HepG2 (cell line): ENCODE measurements at regions not wholly inside any gene's neighbourhood (a gene's known extent, or its start where the extent isn't known, plus 50 kb on each side); places are given as distances from the start of the nearest gene placed in this dataset.

Source experiments
- ATAC-seq: fragments of 200-7000 bp; cut with Tn5 transposase; 3 replicates; pipeline ENCODE4 v1.9.1; 2020; ENCODE audit warnings: mild to moderate bottlenecking, moderate library complexity
- BruUV-seq: library from RNA; stranded (reverse); fragments of 400-500 nt; replicated peaks from 2 replicates; lab custom pipeline; 2021; lab: Mats Ljungman, UMichigan
- CTCF ChIA-PET: fragments of 300-600 bp; formaldehyde crosslinking; extraction: SDS; loops from one replicate; lab custom pipeline; 2021; ENCODE audit warnings: low total read pairs, inconsistent platforms, low intra/inter-chr PET ratio; lab: Yijun Ruan, JAX
- POLR2A ChIA-PET: fragments of 350-600 bp; sonication (Branson Sonifier 250); formaldehyde crosslinking; loops from one replicate; lab custom pipeline; 2020; ENCODE audit warnings: antibody characterized with exemption, inconsistent platforms; lab: Yijun Ruan, JAX
- DNase-seq: peaks from one replicate; pipeline ENCODE4 v3.0.0-alpha.2; 2015; ENCODE audit warnings: low spot score
- FAIRE-seq: peaks from 3 replicates; lab custom pipeline; 2011; peaks lifted over from hg19 to GRCh38; lab: Jason Lieb, UNC
- H2AFZ ChIP-seq: one replicate; pipeline ENCODE4 v1.6.1; 2011; ENCODE audit warnings: low read length, inconsistent platforms
- H3K27ac ChIP-seq: fragments of 300-600 bp; 3 replicates; pipeline ENCODE4 v1.8.0; 2011; ENCODE audit warnings: mixed run types, mild to moderate bottlenecking, mixed read lengths, low read length, inconsistent platforms; ENCODE audit not compliant: insufficient read depth; ENCODE audit errors: extremely low read length
- H3K27me3 ChIP-seq, 2 experiments: fragments of 200-600 bp in 1 of 2; 2 replicates in 1 of 2; 3 replicates in 1 of 2; pipeline versions ENCODE4 v1.6.0 to v1.8.0; 2011; ENCODE audit warnings: low read length in 2 of 2, mild to moderate bottlenecking in 2 of 2, moderate library complexity in 2 of 2, inconsistent platforms in 1 of 2; ENCODE audit not compliant: insufficient read depth in 2 of 2, control insufficient read depth in 1 of 2
- H3K36me3 ChIP-seq, 2 experiments: fragments of 200-600 bp in 1 of 2; replicated peaks in 1 of 2; 2 replicates in 1 of 2; 3 replicates in 1 of 2; pipeline versions ENCODE4 v1.5.1 to v1.8.0; 2011; ENCODE audit warnings: low read length in 2 of 2, inconsistent platforms in 1 of 2; ENCODE audit not compliant: insufficient read depth in 2 of 2, control insufficient read depth in 1 of 2
- H3K4me1 ChIP-seq: 2 replicates; pipeline ENCODE4 v1.5.1; 2012; ENCODE audit warnings: low read length, inconsistent platforms; ENCODE audit not compliant: insufficient read depth
- H3K4me2 ChIP-seq: 2 replicates; pipeline ENCODE4 v1.6.0; 2011; ENCODE audit warnings: low read depth, low read length, inconsistent platforms
- H3K4me3 ChIP-seq, 3 experiments: fragments of 200-600 bp in 1 of 3; sonication (generic), shearing (Covaris generic) in 1 of 3; replicated peaks in 1 of 3; 2 replicates each; pipeline ENCODE4 v1.5.1; 2011 to 2016; ENCODE audit warnings: low read length in 3 of 3, inconsistent platforms in 2 of 3, low read depth in 2 of 3, mild to moderate bottlenecking in 2 of 3, control low read depth in 1 of 3, mixed read lengths in 1 of 3; ENCODE audit not compliant: insufficient read depth in 1 of 3
- H3K79me2 ChIP-seq: one replicate; pipeline ENCODE4 v1.6.1; 2011; ENCODE audit warnings: low read length, inconsistent platforms; ENCODE audit not compliant: insufficient read depth
- H3K9ac ChIP-seq: 2 replicates; pipeline ENCODE4 v1.6.0; 2011; ENCODE audit warnings: mild to moderate bottlenecking, low read depth, low read length, inconsistent platforms; ENCODE audit not compliant: insufficient read depth
- H3K9me3 ChIP-seq: 2 replicates; pipeline ENCODE4 v1.5.1; 2012; ENCODE audit warnings: mild to moderate bottlenecking, low read length
- H4K20me1 ChIP-seq: 2 replicates; pipeline ENCODE4 v1.6.0; 2011; ENCODE audit warnings: inconsistent platforms, mild to moderate bottlenecking, low read length, moderate library complexity; ENCODE audit not compliant: insufficient read depth
- GATA4 ChIP-seq: sonication (generic); IDR thresholded peaks from 2 replicates; pipeline ENCODE4 v1.6.1; 2016; ENCODE audit warnings: antibody characterized with exemption, low read depth, borderline replicate concordance
- WGBS: methylation state at CpG from one replicate; pipeline ENCODE4 v1.1.6; 2017; ENCODE audit warnings: low lambda C conversion rate; 5-methylcytosine and 5-hydroxymethylcytosine counted together
- in situ Hi-C: cut with HindIII; loops from 2 replicates; pipeline ENCODE4 v1.10.0; 2017; ENCODE audit warnings: low pct_unique_long_range_greater_than_20kb; ENCODE audit not compliant: extremely low pct_ligation_motif_present
- intact Hi-C: fragments of 100-400 bp; cut with micrococcal nuclease; formaldehyde crosslinking; loops from one replicate; pipeline ENCODE4 v1.10.0; 2022; ENCODE audit not compliant: unreplicated experiment
- TF ChIP-seq, protein P1 (sequence below): sonication (generic); formaldehyde crosslinking; IDR thresholded peaks from 2 replicates; pipeline ENCODE4 v1.5.1; 2020; ENCODE audit warnings: mild to moderate bottlenecking, missing genetic modification reagents
- TF ChIP-seq, protein P2 (sequence below): sonication (generic); formaldehyde crosslinking; IDR thresholded peaks from 2 replicates; pipeline ENCODE4 v1.9.0; 2022; ENCODE audit warnings: missing genetic modification reagents, mild to moderate bottlenecking, borderline replicate concordance

DNA sequence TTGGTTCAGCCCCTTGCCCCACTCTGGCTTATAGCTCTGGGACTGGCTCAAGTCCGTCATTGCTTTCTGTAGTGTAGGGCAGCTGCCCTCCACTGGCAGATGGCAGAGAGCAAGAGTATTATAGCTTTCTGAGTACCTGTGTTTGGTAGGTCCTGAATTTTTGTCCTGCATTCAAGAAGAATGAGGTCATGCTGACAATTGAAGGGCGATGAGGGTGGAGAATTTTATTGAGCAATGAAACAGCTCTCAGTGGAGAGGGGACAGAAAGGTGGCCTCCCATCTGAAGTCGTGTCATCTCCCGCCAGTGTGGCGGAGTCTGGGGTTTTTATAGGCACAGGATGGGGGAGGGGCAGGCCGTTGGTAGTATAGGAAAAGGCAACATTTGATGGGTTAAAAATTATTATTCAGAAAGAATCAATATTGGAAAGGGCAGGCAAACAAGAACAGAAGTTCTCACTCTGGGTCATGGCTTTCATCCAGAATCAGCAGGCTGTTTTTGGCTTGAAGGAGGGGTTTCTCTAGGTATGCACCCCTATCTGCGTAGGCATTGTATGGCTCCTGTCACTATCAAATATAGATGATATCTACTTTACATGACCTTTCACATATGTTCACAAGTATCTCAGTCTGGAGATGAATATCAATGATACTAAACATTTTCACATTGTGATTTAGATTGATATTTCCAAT is 1239.7 kb upstream of the ALCAM start:
- Histone ChIP-seq H3K4me1 (no peaks in the 10 kb centered on the region), H2AFZ (no peak overlapping the region), H3K27ac (no peak overlapping the region), H3K9me3 (no peaks in the 10 kb centered on the region), H3K36me3 (no peaks in the 10 kb centered on the region), H3K4me2 (no peak overlapping the region), H3K4me3 (no peak overlapping the region), H3K27me3 (no peaks in the 10 kb centered on the region), H4K20me1 (no peaks in the 10 kb centered on the region), H3K79me2 (no peaks in the 10 kb centered on the region), H3K9ac (no peak overlapping the region)
- no TSS peak for BruUV-seq
- ATAC-seq (peak; percentile 31; the same call in 1 of the 3 replicates), FAIRE-seq (no peak), DNase-seq (no peak)
- in situ Hi-C loops, result no loop called here
- TF ChIP-seq, protein P1, sequence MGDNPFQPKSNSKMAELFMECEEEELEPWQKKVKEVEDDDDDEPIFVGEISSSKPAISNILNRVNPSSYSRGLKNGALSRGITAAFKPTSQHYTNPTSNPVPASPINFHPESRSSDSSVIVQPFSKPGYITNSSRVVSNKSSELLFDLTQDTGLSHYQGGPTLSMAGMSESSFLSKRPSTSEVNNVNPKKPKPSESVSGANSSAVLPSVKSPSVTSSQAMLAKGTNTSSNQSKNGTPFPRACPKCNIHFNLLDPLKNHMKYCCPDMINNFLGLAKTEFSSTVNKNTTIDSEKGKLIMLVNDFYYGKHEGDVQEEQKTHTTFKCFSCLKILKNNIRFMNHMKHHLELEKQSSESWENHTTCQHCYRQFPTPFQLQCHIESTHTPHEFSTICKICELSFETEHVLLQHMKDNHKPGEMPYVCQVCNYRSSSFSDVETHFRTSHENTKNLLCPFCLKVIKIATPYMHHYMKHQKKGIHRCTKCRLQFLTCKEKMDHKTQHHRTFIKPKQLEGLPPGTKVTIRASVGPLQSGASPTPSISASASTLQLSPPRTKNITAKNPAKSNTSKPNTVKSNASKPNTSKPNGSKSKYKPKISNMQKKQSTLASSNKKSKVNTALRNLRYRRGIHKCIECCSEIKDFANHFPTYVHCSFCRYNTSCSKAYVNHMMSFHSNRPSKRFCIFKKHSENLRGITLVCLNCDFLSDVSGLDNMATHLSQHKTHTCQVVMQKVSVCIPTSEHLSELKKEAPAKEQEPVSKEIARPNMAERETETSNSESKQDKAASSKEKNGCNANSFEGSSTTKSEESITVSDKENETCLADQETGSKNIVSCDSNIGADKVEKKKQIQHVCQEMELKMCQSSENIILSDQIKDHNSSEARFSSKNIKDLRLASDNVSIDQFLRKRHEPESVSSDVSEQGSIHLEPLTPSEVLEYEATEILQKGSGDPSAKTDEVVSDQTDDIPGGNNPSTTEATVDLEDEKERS, result no peak
- TF ChIP-seq, protein P2, sequence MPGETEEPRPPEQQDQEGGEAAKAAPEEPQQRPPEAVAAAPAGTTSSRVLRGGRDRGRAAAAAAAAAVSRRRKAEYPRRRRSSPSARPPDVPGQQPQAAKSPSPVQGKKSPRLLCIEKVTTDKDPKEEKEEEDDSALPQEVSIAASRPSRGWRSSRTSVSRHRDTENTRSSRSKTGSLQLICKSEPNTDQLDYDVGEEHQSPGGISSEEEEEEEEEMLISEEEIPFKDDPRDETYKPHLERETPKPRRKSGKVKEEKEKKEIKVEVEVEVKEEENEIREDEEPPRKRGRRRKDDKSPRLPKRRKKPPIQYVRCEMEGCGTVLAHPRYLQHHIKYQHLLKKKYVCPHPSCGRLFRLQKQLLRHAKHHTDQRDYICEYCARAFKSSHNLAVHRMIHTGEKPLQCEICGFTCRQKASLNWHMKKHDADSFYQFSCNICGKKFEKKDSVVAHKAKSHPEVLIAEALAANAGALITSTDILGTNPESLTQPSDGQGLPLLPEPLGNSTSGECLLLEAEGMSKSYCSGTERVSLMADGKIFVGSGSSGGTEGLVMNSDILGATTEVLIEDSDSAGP (CRISPR knock-in tag), result no peak
- no peak for TF ChIP-seq GATA4
- intact Hi-C loops, result no loop called here
- ChIA-PET CTCF (no interaction called here), POLR2A (no interaction called here)
- 38% methylated on average over 7 of the region's 7 CpGs for WGBS
